ENCODE measurements at regions not wholly inside any gene's neighbourhood (a gene's known extent, or its start where the extent isn't known, plus 50 kb on each side); places are given as distances from the start of the nearest gene placed in this dataset.

DNA sequence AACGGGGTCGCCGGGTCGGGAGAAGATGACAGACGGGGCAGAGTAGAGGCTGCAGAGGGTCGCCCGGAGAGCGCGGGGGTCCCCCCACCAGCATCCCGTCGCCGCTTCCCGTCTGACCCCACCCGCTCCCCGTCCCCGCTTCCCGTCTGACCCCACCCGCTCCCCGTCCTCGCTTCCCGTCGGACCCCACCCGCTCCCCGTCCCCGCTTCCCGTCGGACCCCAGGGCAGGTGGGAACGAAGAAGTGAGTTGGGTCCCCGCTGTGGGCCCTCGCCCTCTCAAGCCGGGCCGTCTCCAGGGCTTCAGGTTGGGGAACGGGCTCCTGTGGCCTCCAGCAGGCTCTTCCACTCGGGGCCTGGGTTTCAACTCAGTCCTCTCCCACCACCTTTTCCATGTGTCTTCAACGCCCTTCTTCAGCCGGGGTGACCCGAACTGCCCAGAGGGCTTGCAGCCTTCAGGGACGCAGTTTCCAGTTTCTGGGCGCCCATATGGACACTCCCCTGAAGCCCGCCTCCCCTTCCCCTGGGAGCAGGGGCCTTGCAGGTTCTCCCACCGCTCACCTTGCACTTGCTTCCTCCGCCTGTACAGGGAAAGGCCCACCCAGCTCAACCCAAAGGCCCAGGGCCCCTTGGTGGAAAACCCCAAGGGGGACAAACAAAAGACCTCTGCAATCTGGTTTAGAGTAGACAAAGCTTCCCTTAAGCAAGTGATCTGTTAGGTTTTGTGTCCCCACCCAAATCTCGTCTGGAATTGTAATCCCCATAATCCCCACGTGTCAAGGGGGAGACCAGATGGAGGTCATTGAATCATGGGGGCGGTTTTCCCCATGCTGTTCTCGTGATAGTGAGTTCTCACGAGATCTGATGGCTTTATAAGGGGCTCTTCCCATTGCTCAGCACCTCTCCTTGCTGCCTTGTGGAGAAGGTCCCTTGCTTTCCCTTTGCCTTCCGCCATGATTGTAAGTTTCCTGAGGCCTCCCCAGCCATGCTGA lies 66.5 kb downstream of the TNFAIP2 start:
- H2AFZ ChIP-seq (ENCODE audit: low read length): no peak overlapping the region
- H3K79me2 ChIP-seq (ENCODE audit: insufficient read depth, low read length): no peaks in the 10 kb centered on the region
- no peak for TF ChIP-seq EZH2phosphoT487 (IDR thresholded peaks at IDR 0.05; ENCODE audit: borderline replicate concordance)
- TF ChIP-seq, protein P1, sequence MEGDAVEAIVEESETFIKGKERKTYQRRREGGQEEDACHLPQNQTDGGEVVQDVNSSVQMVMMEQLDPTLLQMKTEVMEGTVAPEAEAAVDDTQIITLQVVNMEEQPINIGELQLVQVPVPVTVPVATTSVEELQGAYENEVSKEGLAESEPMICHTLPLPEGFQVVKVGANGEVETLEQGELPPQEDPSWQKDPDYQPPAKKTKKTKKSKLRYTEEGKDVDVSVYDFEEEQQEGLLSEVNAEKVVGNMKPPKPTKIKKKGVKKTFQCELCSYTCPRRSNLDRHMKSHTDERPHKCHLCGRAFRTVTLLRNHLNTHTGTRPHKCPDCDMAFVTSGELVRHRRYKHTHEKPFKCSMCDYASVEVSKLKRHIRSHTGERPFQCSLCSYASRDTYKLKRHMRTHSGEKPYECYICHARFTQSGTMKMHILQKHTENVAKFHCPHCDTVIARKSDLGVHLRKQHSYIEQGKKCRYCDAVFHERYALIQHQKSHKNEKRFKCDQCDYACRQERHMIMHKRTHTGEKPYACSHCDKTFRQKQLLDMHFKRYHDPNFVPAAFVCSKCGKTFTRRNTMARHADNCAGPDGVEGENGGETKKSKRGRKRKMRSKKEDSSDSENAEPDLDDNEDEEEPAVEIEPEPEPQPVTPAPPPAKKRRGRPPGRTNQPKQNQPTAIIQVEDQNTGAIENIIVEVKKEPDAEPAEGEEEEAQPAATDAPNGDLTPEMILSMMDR (conservative IDR thresholded peaks at IDR 0.05; ENCODE audit: low read length): no peak
- no peak overlapping the region for H3K4me2 ChIP-seq (ENCODE audit: low read depth, low read length, poor library complexity, severe bottlenecking)
- H3K36me3 ChIP-seq (ENCODE audit: insufficient read depth, low read length): no peaks in the 10 kb centered on the region
- no peaks in the 10 kb centered on the region for H3K9me2 ChIP-seq (replicated peaks; ENCODE audit: low read depth, low read length)
- no peaks in the 10 kb centered on the region for H3F3A ChIP-seq (ENCODE audit: low read depth)
- H3K27me3 ChIP-seq (ENCODE audit: insufficient read depth, low read length, poor library complexity, severe bottlenecking): no peaks in the 10 kb centered on the region
- H3K9me3 ChIP-seq (ENCODE audit: insufficient read depth, low read depth, low read length): no peaks in the 10 kb centered on the region
- H3K9ac ChIP-seq (ENCODE audit: low read depth, low read length, poor library complexity, severe bottlenecking): no peak overlapping the region
- H3K4me1 ChIP-seq (ENCODE audit: insufficient read depth, low read length, poor library complexity, severe bottlenecking): no peaks in the 10 kb centered on the region
- H3K4me3 ChIP-seq (ENCODE audit: low read length, poor library complexity, severe bottlenecking): no peak overlapping the region
- H4K20me1 ChIP-seq (ENCODE audit: insufficient read depth, low read length, poor library complexity, severe bottlenecking): no peaks in the 10 kb centered on the region

DNA sequence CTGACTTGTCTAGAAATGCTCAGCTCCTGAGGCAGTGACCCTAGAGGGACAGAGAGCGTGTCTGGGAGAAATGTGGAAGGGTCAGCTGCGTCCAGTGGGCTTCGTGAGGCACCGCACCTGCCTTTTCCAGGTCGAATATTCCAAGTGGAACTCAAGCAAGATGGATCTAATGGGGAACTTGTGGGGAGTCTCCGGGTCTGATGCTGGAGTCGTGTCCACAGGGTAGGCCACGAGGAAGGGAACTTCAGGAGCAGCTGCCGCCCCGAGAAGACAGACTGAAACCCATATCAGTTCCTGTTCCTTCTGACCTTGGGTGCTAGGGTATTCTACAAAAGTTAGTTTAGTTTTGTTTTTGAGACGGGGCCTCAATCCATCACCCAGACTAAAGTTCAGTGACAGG lies 67.5 kb downstream of the TNFAIP2 start:
- Histone ChIP-seq H3K9ac (ENCODE audit: low read depth, low read length, poor library complexity, severe bottlenecking) (no peak overlapping the region), H3F3A (ENCODE audit: low read depth) (no peaks in the 10 kb centered on the region), H2AFZ (ENCODE audit: low read length) (no peak overlapping the region), H4K20me1 (ENCODE audit: insufficient read depth, low read length, poor library complexity, severe bottlenecking) (no peaks in the 10 kb centered on the region), H3K4me3 (ENCODE audit: low read length, poor library complexity, severe bottlenecking) (no peak overlapping the region), H3K4me2 (ENCODE audit: low read depth, low read length, poor library complexity, severe bottlenecking) (no peak overlapping the region), H3K79me2 (ENCODE audit: insufficient read depth, low read length) (no peaks in the 10 kb centered on the region), H3K9me3 (ENCODE audit: insufficient read depth, low read depth, low read length) (no peaks in the 10 kb centered on the region), H3K9me2 (replicated peaks; ENCODE audit: low read depth, low read length) (no peaks in the 10 kb centered on the region), H3K36me3 (ENCODE audit: insufficient read depth, low read length) (no peaks in the 10 kb centered on the region), H3K27me3 (ENCODE audit: insufficient read depth, low read length, poor library complexity, severe bottlenecking) (no peaks in the 10 kb centered on the region), H3K4me1 (ENCODE audit: insufficient read depth, low read length, poor library complexity, severe bottlenecking) (no peaks in the 10 kb centered on the region)
- TF ChIP-seq EZH2phosphoT487 (IDR thresholded peaks at IDR 0.05; ENCODE audit: borderline replicate concordance): no peak
- TF ChIP-seq, protein P1 (conservative IDR thresholded peaks at IDR 0.05; ENCODE audit: low read length): no peak

DNA sequence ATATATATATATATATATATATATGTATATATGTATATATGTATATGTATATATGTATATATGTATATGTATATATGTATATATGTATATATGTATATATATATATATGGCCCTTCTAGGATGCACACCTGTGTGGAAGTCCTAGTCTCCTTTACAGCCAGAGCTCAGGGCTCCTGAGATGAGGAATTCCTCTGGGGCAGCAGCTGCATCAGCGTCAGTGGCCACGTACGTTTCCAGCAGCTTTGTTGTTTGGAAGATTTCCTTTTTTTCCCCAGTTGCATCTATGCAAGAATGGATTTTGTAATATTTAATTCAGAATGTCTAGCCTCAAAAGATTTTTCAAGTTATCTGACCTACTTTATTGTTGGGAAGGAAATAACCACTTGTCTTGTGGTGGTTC lies 68.6 kb downstream of the TNFAIP2 start:
- no peak for TF ChIP-seq EZH2phosphoT487 (IDR thresholded peaks at IDR 0.05; ENCODE audit: borderline replicate concordance)
- TF ChIP-seq, protein P1 (conservative IDR thresholded peaks at IDR 0.05; ENCODE audit: low read length): no peak
- no peaks in the 10 kb centered on the region for H3K9me3 ChIP-seq (ENCODE audit: insufficient read depth, low read depth, low read length)
- H3F3A ChIP-seq (ENCODE audit: low read depth): no peaks in the 10 kb centered on the region
- no peaks in the 10 kb centered on the region for H3K4me1 ChIP-seq (ENCODE audit: insufficient read depth, low read length, poor library complexity, severe bottlenecking)
- no peaks in the 10 kb centered on the region for H3K79me2 ChIP-seq (ENCODE audit: insufficient read depth, low read length)
- H3K36me3 ChIP-seq (ENCODE audit: insufficient read depth, low read length): no peaks in the 10 kb centered on the region
- H3K4me2 ChIP-seq (ENCODE audit: low read depth, low read length, poor library complexity, severe bottlenecking): no peak overlapping the region
- H3K4me3 ChIP-seq (ENCODE audit: low read length, poor library complexity, severe bottlenecking): no peak overlapping the region
- H3K9me2 ChIP-seq (replicated peaks; ENCODE audit: low read depth, low read length): no peaks in the 10 kb centered on the region
- H2AFZ ChIP-seq (ENCODE audit: low read length): no peak overlapping the region
- H4K20me1 ChIP-seq (ENCODE audit: insufficient read depth, low read length, poor library complexity, severe bottlenecking): no peaks in the 10 kb centered on the region
- H3K27me3 ChIP-seq (ENCODE audit: insufficient read depth, low read length, poor library complexity, severe bottlenecking): no peaks in the 10 kb centered on the region
- no peak overlapping the region for H3K9ac ChIP-seq (ENCODE audit: low read depth, low read length, poor library complexity, severe bottlenecking)
